ENCODE measurements at regions not wholly inside any gene's neighbourhood (a gene's known extent, or its start where the extent isn't known, plus 50 kb on each side); places are given as distances from the start of the nearest gene placed in this dataset.

GRCh38 chr21:38993561-38993960 lies 187.8 kb downstream of the ETS2 start:
- TF ChIP-seq GATA3 (IDR thresholded peaks at IDR 0.05; ENCODE audit: low read depth, low read length) (no peak), GATA2 (IDR thresholded peaks at IDR 0.05; ENCODE audit: low read depth, low read length) (no peak)

Data from SH-SY5Y (cell line).